Vagina (tissue), 2 donors: ENCODE measurements at regions not wholly inside any gene's neighbourhood (a gene's known extent, or its start where the extent isn't known, plus 50 kb on each side); places are given as distances from the start of the nearest gene placed in this dataset.

Source experiments
- DNase-seq, 2 donors: peaks; one replicate each; pipeline ENCODE4 v3.0.0-alpha.2; 2017; ENCODE audit errors: extremely low spot score in 2 of 2
- H3K27ac ChIP-seq: fragments of 200-600 bp; sonication (generic); one replicate; pipeline ENCODE4 v1.5.1; 2019
- H3K27me3 ChIP-seq: fragments of 200-600 bp; sonication (generic); one replicate; pipeline ENCODE4 v1.5.1; 2019
- H3K36me3 ChIP-seq, 2 donors: fragments of 200-600 bp; sonication (generic); one replicate each; pipeline ENCODE4 v1.5.1; 2017 to 2019
- H3K4me1 ChIP-seq: fragments of 200-600 bp; sonication (generic); one replicate; pipeline ENCODE4 v1.5.1; 2019
- H3K4me3 ChIP-seq, 2 donors: fragments of 200-600 bp; sonication (generic); 1 replicate in 1 of 2; 2 replicates in 1 of 2; pipeline ENCODE4 v1.5.1; 2016 to 2019
- H3K9me3 ChIP-seq: fragments of 200-600 bp; sonication (generic); one replicate; pipeline ENCODE4 v1.5.1; 2019
- CTCF ChIP-seq, 3 experiments: fragments of 450-650 bp in 2 of 3; fragments of 200-600 bp in 1 of 3; sonication (generic) in 1 of 3; IDR thresholded peaks; one replicate each; pipeline ENCODE4 v1.5.1; 2017 to 2019; ENCODE audit warnings: antibody characterized with exemption in 3 of 3, mild to moderate bottlenecking in 2 of 3, moderate library complexity in 2 of 3
- POLR2A ChIP-seq, 2 donors: fragments of 450-650 bp; IDR thresholded peaks; one replicate each; pipeline ENCODE4 v1.6.1; 2017; ENCODE audit warnings: antibody characterized with exemption in 2 of 2, mild to moderate bottlenecking in 2 of 2, moderate library complexity in 2 of 2
- POLR2AphosphoS5 ChIP-seq, 2 donors: sonication (generic); formaldehyde crosslinking; IDR thresholded peaks; one replicate each; pipeline ENCODE4 v1.9.0; 2017; ENCODE audit warnings: antibody characterized with exemption in 2 of 2, mild to moderate bottlenecking in 2 of 2, low read depth in 1 of 2; ENCODE audit not compliant: insufficient read depth in 1 of 2
- intact Hi-C: fragments of 100-400 bp; cut with DNase I; formaldehyde crosslinking; loops from one replicate; pipeline ENCODE4 v1.15.1; 2023

DNA sequence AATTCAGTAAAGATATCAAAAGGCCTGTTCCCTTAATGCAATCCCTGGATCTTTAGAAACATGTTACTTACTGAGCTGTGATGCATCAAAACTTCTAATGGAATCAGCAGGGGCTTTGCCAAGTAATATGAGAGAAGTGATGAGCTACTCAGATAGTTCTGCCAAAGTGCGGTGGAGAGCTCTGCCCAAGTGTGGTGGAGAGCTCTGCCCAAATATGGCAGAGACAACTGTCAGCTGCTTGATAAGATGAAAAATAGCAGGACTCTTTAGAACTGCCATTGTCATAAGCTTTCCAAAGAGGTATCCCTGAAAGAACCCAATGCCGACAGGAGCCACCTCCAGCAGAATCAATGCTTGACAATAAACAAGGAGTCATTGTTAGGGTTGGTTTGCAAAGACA, 167.9 kb upstream of the SLC39A10 start:
- Histone ChIP-seq H3K27ac (no peak overlapping the region), H3K36me3 (no peaks in the 10 kb centered on the region), H3K4me1 (no peaks in the 10 kb centered on the region), H3K27me3 (no peaks in the 10 kb centered on the region), H3K9me3 (no peaks in the 10 kb centered on the region), H3K4me3 (no peak overlapping the region)
- TF ChIP-seq POLR2A (IDR thresholded peaks at IDR 0.05), result no peak
- no peak for TF ChIP-seq CTCF (IDR thresholded peaks at IDR 0.05)
- TF ChIP-seq POLR2AphosphoS5 (IDR thresholded peaks at IDR 0.05; ENCODE audit: insufficient read depth in 1 of 2, low read depth in 1 of 2), result no peak
- no peak for DNase-seq
- intact Hi-C loops, result no loop called here

DNA sequence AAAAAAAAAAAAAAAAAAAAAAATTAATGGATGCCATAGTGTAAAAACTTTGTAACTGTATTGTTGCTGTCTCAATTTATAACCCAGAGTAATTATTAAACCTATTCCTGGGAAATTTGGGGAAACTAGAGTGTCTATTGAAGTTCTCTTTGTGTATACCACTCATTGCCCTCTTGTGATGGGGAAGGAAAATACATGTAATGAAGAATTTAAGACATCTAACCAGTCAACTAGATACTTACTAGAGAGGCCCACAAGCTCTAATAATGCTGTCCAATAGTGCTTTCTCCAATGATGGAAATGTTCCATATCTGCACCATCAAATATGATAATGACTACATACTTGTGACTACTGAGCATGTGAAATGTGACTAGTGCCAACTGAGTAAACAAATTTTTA, 168.5 kb upstream of the SLC39A10 start:
- H3K9me3 ChIP-seq, result no peaks in the 10 kb centered on the region
- H3K27me3 ChIP-seq, result no peaks in the 10 kb centered on the region
- no peak for TF ChIP-seq CTCF (IDR thresholded peaks at IDR 0.05)
- no peak for TF ChIP-seq POLR2A (IDR thresholded peaks at IDR 0.05)
- TF ChIP-seq POLR2AphosphoS5 (IDR thresholded peaks at IDR 0.05; ENCODE audit: insufficient read depth in 1 of 2, low read depth in 1 of 2), result no peak
- no peak overlapping the region for H3K27ac ChIP-seq
- no peak for DNase-seq
- no peaks in the 10 kb centered on the region for H3K4me1 ChIP-seq
- H3K4me3 ChIP-seq, result no peak overlapping the region
- intact Hi-C loops, result no loop called here
- no peaks in the 10 kb centered on the region for H3K36me3 ChIP-seq

DNA sequence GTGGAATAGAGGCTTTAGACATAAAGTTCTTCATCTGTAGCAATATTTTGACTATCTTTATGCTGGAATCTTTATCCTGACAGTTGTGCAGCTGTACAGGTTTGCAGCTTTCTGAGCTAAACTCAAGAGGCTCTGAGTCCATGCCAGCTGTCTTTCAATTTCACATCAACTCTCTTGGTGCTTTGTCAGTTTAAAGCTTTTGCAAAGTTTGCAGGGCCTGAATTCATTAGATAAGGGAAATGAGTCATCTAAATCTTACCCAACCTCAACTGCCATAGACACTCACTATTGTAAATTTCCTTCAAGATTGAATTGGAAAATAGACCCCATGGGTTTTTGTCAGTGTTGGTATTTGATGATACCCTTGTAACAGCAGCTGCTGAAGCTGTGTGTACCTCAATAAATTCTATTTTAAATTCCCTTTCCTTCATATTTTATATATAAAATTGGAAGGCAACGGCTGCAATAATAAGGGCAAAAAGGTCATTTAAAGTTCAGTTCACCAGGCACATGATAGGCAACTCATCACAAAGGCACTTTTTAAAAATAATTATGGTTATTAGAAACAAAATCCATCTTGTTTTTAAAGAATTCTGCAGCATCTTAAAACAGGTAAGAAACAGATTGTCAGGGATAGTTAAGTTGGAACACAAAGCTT, 169.9 kb upstream of the SLC39A10 start:
- no peak overlapping the region for H3K27ac ChIP-seq
- intact Hi-C loops, result no loop called here

GRCh38 chr2:195486520-195486919, 170.5 kb upstream of the SLC39A10 start:
- no peaks in the 10 kb centered on the region for H3K4me1 ChIP-seq
- intact Hi-C loops, result no loop called here
- no peaks in the 10 kb centered on the region for H3K36me3 ChIP-seq
- no peaks in the 10 kb centered on the region for H3K9me3 ChIP-seq
- no peak overlapping the region for H3K4me3 ChIP-seq
- no peak for TF ChIP-seq POLR2AphosphoS5 (IDR thresholded peaks at IDR 0.05; ENCODE audit: insufficient read depth in 1 of 2, low read depth in 1 of 2)
- TF ChIP-seq POLR2A (IDR thresholded peaks at IDR 0.05), result no peak
- no peak for TF ChIP-seq CTCF (IDR thresholded peaks at IDR 0.05)
- H3K27me3 ChIP-seq, result no peaks in the 10 kb centered on the region
- H3K27ac ChIP-seq, result no peak overlapping the region
- DNase-seq, result no peak

More for the DNA sequence above, 169.9 kb upstream of the SLC39A10 start:
- no peak for DNase-seq
- Histone ChIP-seq H3K27me3 (no peaks in the 10 kb centered on the region), H3K9me3 (no peaks in the 10 kb centered on the region), H3K4me1 (no peaks in the 10 kb centered on the region), H3K36me3 (no peaks in the 10 kb centered on the region), H3K4me3 (no peak overlapping the region)
- TF ChIP-seq POLR2A (IDR thresholded peaks at IDR 0.05) (no peak), CTCF (IDR thresholded peaks at IDR 0.05) (no peak)

DNA sequence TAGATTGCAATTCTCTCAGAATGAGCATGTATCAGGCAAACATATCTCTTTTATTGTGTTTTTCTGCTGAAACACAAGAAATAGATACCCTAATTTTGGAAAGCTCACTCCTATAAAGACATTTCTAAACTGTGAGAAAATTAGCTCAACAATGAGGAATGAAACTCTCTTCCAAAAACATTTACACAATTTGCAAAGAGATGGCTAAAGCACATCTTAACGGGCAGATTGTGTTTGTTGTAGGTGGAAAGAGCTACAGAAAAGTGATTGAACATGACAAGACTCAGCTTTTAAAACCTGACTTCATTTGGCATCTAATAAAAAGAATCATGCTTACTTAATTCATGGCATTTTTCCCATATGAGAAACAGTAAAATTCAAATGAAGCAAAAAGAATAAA, 175.0 kb upstream of the SLC39A10 start:
- TF ChIP-seq POLR2AphosphoS5 (IDR thresholded peaks at IDR 0.05; ENCODE audit: insufficient read depth in 1 of 2, low read depth in 1 of 2), result no peak
- TF ChIP-seq CTCF (IDR thresholded peaks at IDR 0.05), result no peak
- TF ChIP-seq POLR2A (IDR thresholded peaks at IDR 0.05), result no peak
- DNase-seq, result no peak
- no peak overlapping the region for H3K27ac ChIP-seq
- H3K9me3 ChIP-seq, result no peaks in the 10 kb centered on the region
- no peak overlapping the region for H3K4me3 ChIP-seq
- intact Hi-C loops, result no loop called here
- H3K36me3 ChIP-seq, result no peaks in the 10 kb centered on the region
- H3K27me3 ChIP-seq, result no peaks in the 10 kb centered on the region
- H3K4me1 ChIP-seq, result no peaks in the 10 kb centered on the region
